H9 (cell line): ENCODE measurements at regions not wholly inside any gene's neighbourhood (a gene's known extent, or its start where the extent isn't known, plus 50 kb on each side); places are given as distances from the start of the nearest gene placed in this dataset.

Experiments
- DNase-seq: peaks from one replicate; pipeline ENCODE4 v3.0.0-alpha.2; 2017
- H2AFZ ChIP-seq: one replicate; pipeline ENCODE4 v1.6.1; 2013; ENCODE audit warnings: mild to moderate bottlenecking, low read length, control low read depth, moderate library complexity
- H2AK5ac ChIP-seq: 2 replicates; pipeline ENCODE4 v1.6.1; 2013; ENCODE audit warnings: low read length, control low read depth, mixed read lengths; ENCODE audit not compliant: insufficient read length
- H2BK120ac ChIP-seq: one replicate; pipeline ENCODE4 v1.6.1; 2013; ENCODE audit warnings: low read depth, mild to moderate bottlenecking, low read length, control low read depth, inconsistent platforms; ENCODE audit not compliant: poor library complexity, severe bottlenecking
- H2BK12ac ChIP-seq: 2 replicates; pipeline ENCODE4 v1.6.1; 2013; ENCODE audit warnings: low read length, control low read depth, mixed read lengths, low read depth; ENCODE audit not compliant: insufficient read length
- H2BK15ac ChIP-seq: 2 replicates; pipeline ENCODE4 v1.6.1; 2013; ENCODE audit warnings: low read depth, low read length, control low read depth
- H2BK20ac ChIP-seq: one replicate; pipeline ENCODE4 v1.6.1; 2013; ENCODE audit warnings: low read depth, mild to moderate bottlenecking, low read length, control low read depth, inconsistent platforms; ENCODE audit not compliant: poor library complexity, severe bottlenecking
- H2BK5ac ChIP-seq: 2 replicates; pipeline ENCODE4 v1.6.1; 2013; ENCODE audit warnings: low read length, control low read depth, mixed read lengths; ENCODE audit not compliant: insufficient read length
- H3K14ac ChIP-seq: 2 replicates; pipeline ENCODE4 v1.6.1; 2013; ENCODE audit warnings: low read length, control low read depth; ENCODE audit not compliant: insufficient read depth
- H3K18ac ChIP-seq: 2 replicates; pipeline ENCODE4 v1.6.1; 2013; ENCODE audit warnings: low read depth, mild to moderate bottlenecking, mixed read lengths, low read length, control low read depth; ENCODE audit not compliant: insufficient read length
- H3K23ac ChIP-seq: 2 replicates; pipeline ENCODE4 v1.6.1; 2013; ENCODE audit warnings: low read length, control low read depth, mixed read lengths, low read depth; ENCODE audit not compliant: insufficient read length
- H3K23me2 ChIP-seq: 2 replicates; pipeline ENCODE4 v1.6.1; 2013; ENCODE audit warnings: low read depth, mild to moderate bottlenecking, mixed read lengths, low read length, control low read depth; ENCODE audit not compliant: insufficient read length, poor library complexity, severe bottlenecking
- H3K27ac ChIP-seq: 2 replicates; pipeline ENCODE4 v1.5.1; 2013; ENCODE audit warnings: low read length, control low read depth, mixed read lengths, low read depth; ENCODE audit not compliant: insufficient read length
- H3K27me3 ChIP-seq: 2 replicates; pipeline ENCODE4 v1.6.1; 2013; ENCODE audit warnings: low read length, control low read depth, inconsistent platforms; ENCODE audit not compliant: insufficient read depth
- H3K4ac ChIP-seq: 2 replicates; pipeline ENCODE4 v1.6.1; 2013; ENCODE audit warnings: low read depth, mild to moderate bottlenecking, control low read depth, inconsistent platforms, low read length, moderate library complexity
- H3K4me1 ChIP-seq: 2 replicates; pipeline ENCODE4 v1.6.1; 2013; ENCODE audit warnings: low read length, control low read depth, inconsistent platforms; ENCODE audit not compliant: insufficient read depth
- H3K4me2 ChIP-seq: 2 replicates; pipeline ENCODE4 v1.6.1; 2013; ENCODE audit warnings: low read length, control low read depth, mixed read lengths; ENCODE audit not compliant: insufficient read length, insufficient read depth
- H3K56ac ChIP-seq: 2 replicates; pipeline ENCODE4 v1.6.1; 2013; ENCODE audit warnings: low read depth, mild to moderate bottlenecking, mixed read lengths, low read length, control low read depth; ENCODE audit not compliant: insufficient read length
- H3K79me1 ChIP-seq: 2 replicates; pipeline ENCODE4 v1.6.1; 2013; ENCODE audit warnings: low read depth, mild to moderate bottlenecking, moderate library complexity, low read length, control low read depth, inconsistent platforms; ENCODE audit not compliant: insufficient read depth, poor library complexity, severe bottlenecking
- H3K79me2 ChIP-seq: 2 replicates; pipeline ENCODE4 v1.6.1; 2013; ENCODE audit warnings: low read length, control low read depth, inconsistent platforms; ENCODE audit not compliant: insufficient read depth
- H3K9ac ChIP-seq: 2 replicates; pipeline ENCODE4 v1.6.1; 2013; ENCODE audit warnings: low read length, control low read depth, mixed read lengths; ENCODE audit not compliant: insufficient read length; ENCODE audit errors: extremely low read depth
- H3K9me3 ChIP-seq: one replicate; pipeline ENCODE4 v1.6.1; 2013; ENCODE audit warnings: low read depth, low read length, inconsistent platforms; ENCODE audit not compliant: control insufficient read depth
- H3T11ph ChIP-seq: one replicate; pipeline ENCODE4 v1.6.1; 2013; ENCODE audit warnings: mild to moderate bottlenecking, low read length, control low read depth, inconsistent platforms
- H4K20me1 ChIP-seq: one replicate; pipeline ENCODE4 v1.6.1; 2013; ENCODE audit not compliant: control insufficient read depth, insufficient read length, insufficient read depth
- H4K5ac ChIP-seq: 2 replicates; pipeline ENCODE4 v1.6.1; 2013; ENCODE audit warnings: low read depth, mild to moderate bottlenecking, mixed read lengths, low read length, control low read depth; ENCODE audit not compliant: insufficient read length
- H4K8ac ChIP-seq: replicated peaks from 2 replicates; pipeline ENCODE4 v1.6.1; 2013; ENCODE audit warnings: low read length, control low read depth, mixed read lengths, low read depth; ENCODE audit not compliant: insufficient read length
- H4K91ac ChIP-seq: 2 replicates; pipeline ENCODE4 v1.6.1; 2013; ENCODE audit warnings: low read depth, mild to moderate bottlenecking, moderate library complexity, mixed read lengths, low read length, control low read depth; ENCODE audit not compliant: insufficient read length
- H3K27ac Mint-ChIP-seq, 3 experiments: 2 replicates in 2 of 3; 3 replicates in 1 of 3; pipeline ENCODE4 v1.8.0; 2020 to 2021; ENCODE audit warnings: mixed read lengths in 3 of 3, mild to moderate bottlenecking in 1 of 3, moderate library complexity in 1 of 3
- H3K27me3 Mint-ChIP-seq: 2 replicates; pipeline ENCODE4 v1.8.0; 2021; ENCODE audit warnings: low read depth, mild to moderate bottlenecking, moderate library complexity, mixed read lengths
- H3K36me3 Mint-ChIP-seq, 3 experiments: 2 replicates in 2 of 3; 3 replicates in 1 of 3; pipeline ENCODE4 v1.8.0; 2020 to 2021; ENCODE audit warnings: low read depth in 3 of 3, mixed read lengths in 3 of 3; ENCODE audit not compliant: insufficient read depth in 1 of 3
- H3K4me1 Mint-ChIP-seq, 2 experiments: 2 replicates each; pipeline ENCODE4 v1.8.0; 2020; ENCODE audit warnings: mixed read lengths in 2 of 2
- H3K4me3 Mint-ChIP-seq, 2 experiments: 2 replicates in 1 of 2; 3 replicates in 1 of 2; pipeline ENCODE4 v1.8.0; 2020 to 2021; ENCODE audit warnings: mild to moderate bottlenecking in 2 of 2, mixed read lengths in 2 of 2, moderate library complexity in 1 of 2
- H3K9me3 Mint-ChIP-seq, 2 experiments: 2 replicates in 1 of 2; 3 replicates in 1 of 2; pipeline ENCODE4 v1.8.0; 2020; ENCODE audit warnings: mild to moderate bottlenecking in 2 of 2, mixed read lengths in 2 of 2, moderate library complexity in 1 of 2
- whole genome bisulfite sequencing: extraction: QIAGEN DNeasy Blood & Tissue Kit; methylation state at CpG from one replicate; pipeline ENCODE4 v1.1.7; 2013; ENCODE audit warnings: missing lambda C conversion rate, low lambda C conversion rate, mixed read lengths; ENCODE audit not compliant: insufficient read length; ENCODE audit errors: extremely low coverage; 5-methylcytosine and 5-hydroxymethylcytosine counted together
- TF ChIP-seq, protein P1 (sequence below): fragments of 200-600 bp; sonication (generic); conservative IDR thresholded peaks from 3 replicates; pipeline ENCODE4 v1.8.0; 2021; ENCODE audit warnings: antibody characterized with exemption, mild to moderate bottlenecking

DNA sequence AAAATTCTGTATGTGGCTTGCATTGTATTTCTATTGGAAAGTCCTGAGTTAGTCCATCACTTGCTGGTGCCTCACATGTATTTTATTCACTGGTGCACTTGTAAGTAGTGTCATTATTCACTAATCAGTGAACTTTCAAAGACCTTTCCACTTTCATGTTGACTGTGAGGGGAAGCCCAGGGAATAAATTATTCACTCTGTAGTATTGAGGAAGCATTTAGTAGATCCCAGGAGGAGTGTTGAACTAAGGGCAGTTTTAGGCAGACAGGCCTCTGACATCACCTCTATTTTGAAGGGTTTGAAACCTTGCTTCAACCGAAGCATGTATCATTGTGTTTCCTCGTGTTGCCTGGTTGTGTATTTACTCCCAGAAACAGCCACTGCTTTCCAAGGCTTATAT lies 705.4 kb upstream of the RIOK2 start:
- Mint-ChIP-seq H3K4me3 (no peak overlapping the region), H3K9me3 (peaks cover 6% of the 10 kb centered on the region in 2 experiments; a peak in 4 of 5 replicates), H3K4me1 (no peaks in the 10 kb centered on the region), H3K27ac (no peak overlapping the region), H3K27me3 (no peaks in the 10 kb centered on the region), H3K36me3 (no peaks in the 10 kb centered on the region)
- Histone ChIP-seq H2AK5ac (no peak overlapping the region), H4K91ac (no peak overlapping the region), H3K4ac (no peak overlapping the region), H2BK5ac (no peak overlapping the region), H3K4me1 (no peaks in the 10 kb centered on the region), H3K23me2 (no peaks in the 10 kb centered on the region), H2BK20ac (no peak overlapping the region), H4K8ac (no peak overlapping the region), H2BK15ac (no peak overlapping the region), H3K27ac (no peak overlapping the region), H2AFZ (no peak overlapping the region), H3T11ph (no peak overlapping the region), H4K20me1 (no peaks in the 10 kb centered on the region), H3K56ac (no peak overlapping the region), H2BK12ac (no peak overlapping the region), H3K79me1 (no peaks in the 10 kb centered on the region), H3K9ac (no peak overlapping the region), H3K9me3 (no peaks in the 10 kb centered on the region), H2BK120ac (no peak overlapping the region), H3K27me3 (no peaks in the 10 kb centered on the region), H3K18ac (no peak overlapping the region), H3K14ac (no peak overlapping the region), H3K4me2 (no peak overlapping the region), H3K79me2 (no peaks in the 10 kb centered on the region), H3K23ac (no peak overlapping the region), H4K5ac (no peak overlapping the region)
- no CpG with 5 or more reads among the region's 2 CpGs for WGBS
- DNase-seq: no peak
- TF ChIP-seq, protein P1, sequence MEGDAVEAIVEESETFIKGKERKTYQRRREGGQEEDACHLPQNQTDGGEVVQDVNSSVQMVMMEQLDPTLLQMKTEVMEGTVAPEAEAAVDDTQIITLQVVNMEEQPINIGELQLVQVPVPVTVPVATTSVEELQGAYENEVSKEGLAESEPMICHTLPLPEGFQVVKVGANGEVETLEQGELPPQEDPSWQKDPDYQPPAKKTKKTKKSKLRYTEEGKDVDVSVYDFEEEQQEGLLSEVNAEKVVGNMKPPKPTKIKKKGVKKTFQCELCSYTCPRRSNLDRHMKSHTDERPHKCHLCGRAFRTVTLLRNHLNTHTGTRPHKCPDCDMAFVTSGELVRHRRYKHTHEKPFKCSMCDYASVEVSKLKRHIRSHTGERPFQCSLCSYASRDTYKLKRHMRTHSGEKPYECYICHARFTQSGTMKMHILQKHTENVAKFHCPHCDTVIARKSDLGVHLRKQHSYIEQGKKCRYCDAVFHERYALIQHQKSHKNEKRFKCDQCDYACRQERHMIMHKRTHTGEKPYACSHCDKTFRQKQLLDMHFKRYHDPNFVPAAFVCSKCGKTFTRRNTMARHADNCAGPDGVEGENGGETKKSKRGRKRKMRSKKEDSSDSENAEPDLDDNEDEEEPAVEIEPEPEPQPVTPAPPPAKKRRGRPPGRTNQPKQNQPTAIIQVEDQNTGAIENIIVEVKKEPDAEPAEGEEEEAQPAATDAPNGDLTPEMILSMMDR: no peak
